ENCODE measurements at regions not wholly inside any gene's neighbourhood (a gene's known extent, or its start where the extent isn't known, plus 50 kb on each side); places are given as distances from the start of the nearest gene placed in this dataset.

GRCh38 chr3:72459588-72459987, 388.7 kb downstream of the SHQ1 start:
- Histone ChIP-seq H3K4me3 (no peak overlapping the region), H3K27me3 (no peaks in the 10 kb centered on the region), H3K36me3 (no peaks in the 10 kb centered on the region), H3K9me3 (no peaks in the 10 kb centered on the region)
- DNase-seq, result no peak

DNA sequence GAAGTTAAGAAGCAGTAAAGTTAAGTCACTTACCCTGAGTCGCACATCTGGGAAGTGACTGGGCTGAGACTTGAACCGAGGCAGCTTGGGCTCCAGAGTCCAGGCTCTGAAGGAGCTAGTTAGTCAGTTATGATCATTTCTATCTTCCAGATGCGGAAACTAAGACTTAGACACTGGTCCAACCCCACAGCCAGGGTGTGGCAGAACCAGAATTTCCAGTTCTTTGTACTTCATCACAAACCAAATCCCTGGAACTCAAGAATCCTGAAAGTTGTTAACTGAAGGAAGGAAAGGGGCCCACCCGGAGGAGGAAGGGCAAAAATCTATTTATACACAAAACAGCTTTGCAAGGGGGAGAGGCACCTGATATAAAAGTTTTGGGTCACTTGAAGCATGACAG, 389.9 kb downstream of the SHQ1 start:
- H3K36me3 ChIP-seq, result no peaks in the 10 kb centered on the region
- H3K27me3 ChIP-seq, result no peaks in the 10 kb centered on the region
- no peak for DNase-seq
- no peak overlapping the region for H3K4me3 ChIP-seq
- no peaks in the 10 kb centered on the region for H3K9me3 ChIP-seq

DNA sequence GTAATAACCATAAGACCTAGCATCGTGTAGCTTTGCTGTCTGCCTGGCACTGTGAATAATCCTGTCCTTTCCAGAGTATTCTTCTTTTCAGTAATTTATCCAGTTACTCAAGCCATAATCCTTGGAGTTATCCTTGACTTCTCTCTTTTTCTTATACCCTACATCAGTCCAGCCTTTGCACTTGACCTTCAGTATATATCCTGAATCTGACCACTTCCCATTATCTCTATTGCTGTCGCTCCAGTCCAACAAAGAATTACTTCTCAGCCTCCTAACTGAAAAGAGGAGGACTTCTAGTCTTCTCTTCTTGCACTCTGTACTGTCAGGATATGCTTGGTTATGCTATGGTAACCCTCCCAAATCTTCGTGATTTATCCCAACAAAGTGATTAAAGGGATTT, 393.8 kb downstream of the SHQ1 start:
- no peaks in the 10 kb centered on the region for H3K9me3 ChIP-seq
- no peak overlapping the region for H3K4me3 ChIP-seq
- H3K36me3 ChIP-seq, result no peaks in the 10 kb centered on the region
- DNase-seq, result no peak
- H3K27me3 ChIP-seq, result no peaks in the 10 kb centered on the region

DNA sequence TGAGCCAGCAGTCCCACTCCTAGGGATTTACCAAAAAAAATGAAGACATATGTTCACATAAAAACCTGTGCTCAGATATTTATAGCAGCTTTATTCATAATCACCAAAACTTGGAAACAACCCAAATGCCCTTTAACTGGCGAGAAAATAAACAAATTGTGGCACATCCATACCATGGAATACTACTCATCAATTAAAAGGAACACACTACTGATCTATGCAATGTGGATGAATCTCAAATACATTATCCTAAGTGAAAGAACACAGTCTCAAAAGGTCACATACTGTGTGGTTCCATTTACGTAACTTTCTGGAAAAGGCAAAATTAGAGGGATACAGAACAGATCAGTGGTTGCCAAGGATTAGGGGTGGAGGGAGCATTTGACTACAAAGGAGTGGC, 394.5 kb downstream of the SHQ1 start:
- Histone ChIP-seq H3K4me3 (no peak overlapping the region), H3K9me3 (no peaks in the 10 kb centered on the region), H3K36me3 (no peaks in the 10 kb centered on the region), H3K27me3 (no peaks in the 10 kb centered on the region)
- no peak for DNase-seq

- no peak overlapping the region for H3K4me3 ChIP-seq
Measured at GRCh38 chr3:72452745-72453144, 395.5 kb downstream of the SHQ1 start.

GRCh38 chr3:72451841-72452240, 396.4 kb downstream of the SHQ1 start:
- no peaks in the 10 kb centered on the region for H3K9me3 ChIP-seq
- H3K4me3 ChIP-seq, result no peak overlapping the region
- H3K36me3 ChIP-seq, result no peaks in the 10 kb centered on the region
- DNase-seq, result no peak
- no peaks in the 10 kb centered on the region for H3K27me3 ChIP-seq

More at GRCh38 chr3:72452745-72453144, 395.5 kb downstream of the SHQ1 start:
- DNase-seq, result no peak
- Histone ChIP-seq H3K36me3 (no peaks in the 10 kb centered on the region), H3K9me3 (no peaks in the 10 kb centered on the region), H3K27me3 (no peaks in the 10 kb centered on the region)

GRCh38 chr3:72449551-72449950, 398.7 kb downstream of the SHQ1 start:
- no peaks in the 10 kb centered on the region for H3K9me3 ChIP-seq
- H3K27me3 ChIP-seq, result no peaks in the 10 kb centered on the region
- DNase-seq, result no peak
- H3K36me3 ChIP-seq, result no peaks in the 10 kb centered on the region; the same call in 1 of the 2 replicates
- H3K4me3 ChIP-seq, result no peak overlapping the region

- DNase-seq, result no peak
- Histone ChIP-seq H3K27me3 (no peaks in the 10 kb centered on the region), H3K9me3 (no peaks in the 10 kb centered on the region), H3K36me3 (peaks cover 4% of the 10 kb centered on the region; the same call in 1 of the 2 replicates), H3K4me3 (no peak overlapping the region)
Measured at GRCh38 chr3:72448858-72449257, 399.4 kb downstream of the SHQ1 start.

- H3K4me3 ChIP-seq, result no peak overlapping the region
- no peaks in the 10 kb centered on the region for H3K27me3 ChIP-seq
- peaks cover 4% of the 10 kb centered on the region for H3K36me3 ChIP-seq
- H3K9me3 ChIP-seq, result no peaks in the 10 kb centered on the region
- DNase-seq, result no peak
Measured at GRCh38 chr3:72448375-72448823, 399.8 kb downstream of the SHQ1 start.

DNA sequence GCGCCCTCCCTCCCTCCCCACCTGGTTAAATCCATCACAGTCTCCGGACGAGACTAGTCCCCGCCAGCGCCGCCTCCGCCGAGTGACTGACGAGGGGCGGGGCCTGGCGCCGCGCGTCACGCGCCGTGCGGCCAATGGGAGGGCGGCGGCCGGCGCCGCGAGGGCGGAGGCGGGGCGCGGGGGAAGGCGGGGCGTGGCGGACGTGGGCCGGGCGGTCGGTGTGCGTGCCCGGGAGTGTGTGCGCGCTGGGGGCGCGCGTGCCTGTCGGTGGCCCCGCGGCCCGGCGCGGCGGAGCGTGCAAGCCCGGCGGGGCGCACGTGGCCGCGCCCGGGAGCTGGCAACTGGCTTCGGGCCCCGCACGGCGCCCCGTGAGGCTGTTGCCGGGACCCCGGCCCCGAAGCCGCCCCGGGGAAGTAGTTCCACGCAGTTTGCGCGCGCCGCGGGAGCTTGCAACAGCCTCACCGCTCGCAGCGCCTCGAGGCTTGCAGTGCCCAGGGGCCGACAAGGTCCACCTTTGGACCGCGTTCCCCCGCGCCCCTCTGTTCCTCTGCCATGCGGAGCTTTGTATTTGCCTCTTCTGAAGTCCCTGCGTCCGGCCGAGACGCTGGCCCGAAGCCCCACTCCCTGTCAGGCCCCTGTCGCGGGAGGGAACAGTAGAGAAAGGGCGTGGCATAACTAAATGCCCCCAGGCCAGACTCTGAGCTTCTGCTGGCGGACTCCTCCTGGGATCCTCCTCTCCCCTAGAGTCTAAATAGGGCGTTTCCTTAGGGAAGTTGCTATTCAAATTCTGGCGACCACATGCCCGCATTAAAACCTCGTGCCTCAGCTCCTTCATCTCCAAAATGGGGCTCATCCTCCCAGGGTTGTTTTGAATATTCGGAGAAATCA, 400.9 kb downstream of the SHQ1 start:
- H3K9me3 ChIP-seq, result no peaks in the 10 kb centered on the region
- peak overlapping the region; percentile 63 for H3K4me3 ChIP-seq
- peaks cover 4% of the 10 kb centered on the region for H3K36me3 ChIP-seq

DNA sequence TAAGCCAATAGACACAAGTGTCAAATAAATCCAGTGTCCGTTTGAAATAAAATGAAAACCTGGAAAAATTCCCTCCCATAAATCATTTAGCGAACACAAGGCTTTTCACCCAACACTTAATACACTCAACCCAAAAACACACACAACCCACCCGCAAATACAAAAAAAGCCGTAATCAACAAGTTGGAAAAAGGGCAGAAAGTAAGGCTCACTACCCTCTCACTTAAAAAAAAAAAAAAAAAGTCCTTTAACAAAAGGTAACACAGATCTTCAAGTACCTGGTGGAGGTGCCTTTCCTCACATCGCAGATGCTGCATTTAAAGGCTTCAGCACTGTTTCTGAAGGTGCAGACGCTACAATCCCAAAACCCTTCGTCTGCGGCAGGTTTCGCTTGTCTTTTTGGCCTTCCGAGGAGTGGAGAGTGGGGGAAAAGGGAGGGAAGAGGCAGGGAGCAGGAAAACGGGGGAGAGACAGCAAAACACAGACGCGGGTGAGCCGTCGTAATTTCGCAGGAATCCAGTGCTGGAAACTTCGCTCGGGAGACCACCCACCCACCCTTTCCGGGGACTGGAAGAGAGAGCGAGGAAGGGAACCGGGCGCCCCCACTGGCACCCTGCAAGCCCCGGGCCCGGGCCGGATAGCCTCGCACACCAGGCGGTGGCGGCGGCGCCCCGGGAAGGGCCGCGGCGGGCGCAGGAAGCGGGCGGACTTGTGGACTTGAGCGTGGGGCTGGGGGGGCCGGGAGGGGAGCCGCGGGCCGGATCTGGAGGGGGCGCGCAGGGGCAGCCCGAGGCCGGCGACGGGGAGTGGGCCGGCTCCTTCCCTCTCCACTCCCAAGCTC, 401.8 kb downstream of the SHQ1 start, which contains the start of gene RYBP:
RYBP (minus strand) TSS at position 404 of the 841 bp plus-strand sequence.
- Histone ChIP-seq H3K9me3 (no peaks in the 10 kb centered on the region), H3K27me3 (no peaks in the 10 kb centered on the region)
- DNase-seq, result no peak

More for the DNA sequence above, 400.9 kb downstream of the SHQ1 start:
- DNase-seq, result peak; percentile 82
- H3K27me3 ChIP-seq, result no peaks in the 10 kb centered on the region

DNA sequence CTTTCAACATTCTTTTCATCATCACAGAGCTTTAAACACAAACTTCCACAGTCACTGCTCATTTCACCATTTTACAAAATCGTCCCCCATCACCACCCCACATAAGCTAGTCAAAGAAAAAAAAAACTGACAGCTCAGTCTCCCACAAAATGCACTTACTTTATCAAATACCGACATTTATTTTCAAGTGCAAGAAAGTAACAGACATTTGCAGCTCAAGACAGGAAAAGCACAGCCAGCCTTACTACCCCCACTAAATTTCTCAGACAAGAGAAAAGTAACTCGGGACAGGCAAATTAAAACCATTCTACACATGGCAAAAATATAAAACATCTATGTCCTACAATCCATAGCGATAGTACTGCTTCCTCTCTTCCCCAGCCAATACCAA, 402.4 kb downstream of the SHQ1 start:
- H3K36me3 ChIP-seq, result peaks cover 4% of the 10 kb centered on the region
- no peaks in the 10 kb centered on the region for H3K9me3 ChIP-seq
- no peak for DNase-seq
- peak overlapping the region; percentile 63 for H3K4me3 ChIP-seq
- H3K27me3 ChIP-seq, result no peaks in the 10 kb centered on the region

More for the DNA sequence above, 401.8 kb downstream of the SHQ1 start, which contains the start of gene RYBP:
- H3K4me3 ChIP-seq, result peak within 1 kb of the TSS; percentile 63
- H3K36me3 ChIP-seq, result peaks cover 4% of the 10 kb centered on the region

DNA sequence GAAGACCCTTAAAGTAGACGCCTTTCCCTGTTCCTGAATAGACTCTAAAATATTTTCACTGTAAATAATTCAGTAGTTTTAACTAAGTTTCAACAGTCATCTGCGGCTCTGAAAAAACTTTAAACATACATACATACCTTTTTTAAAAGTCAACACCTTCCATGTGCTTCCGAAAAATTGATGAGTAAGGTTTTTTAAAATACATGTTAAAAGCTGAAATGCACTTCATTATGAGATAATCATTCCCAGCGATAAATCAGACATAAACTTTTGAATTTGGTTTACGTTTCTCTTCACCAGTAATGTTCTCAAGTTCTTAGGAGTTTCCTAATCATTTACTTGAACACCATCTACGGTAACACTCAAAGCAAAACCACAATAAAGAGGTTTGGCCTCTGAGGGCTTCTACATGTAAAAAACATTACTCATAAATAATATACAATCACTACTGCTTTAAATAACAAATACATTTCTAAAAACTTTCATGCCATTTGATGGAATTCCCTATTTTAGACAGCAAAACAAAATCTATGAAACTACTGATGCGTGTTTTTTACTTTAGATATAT, 403.5 kb downstream of the SHQ1 start:
- Histone ChIP-seq H3K9me3 (no peaks in the 10 kb centered on the region), H3K4me3 (peak overlapping the region; percentile 63)
- no peak for DNase-seq

GRCh38 chr3:72442759-72443158, 405.5 kb downstream of the SHQ1 start:
- no peak for DNase-seq
- Histone ChIP-seq H3K4me3 (no peak overlapping the region), H3K9me3 (no peaks in the 10 kb centered on the region), H3K27me3 (no peaks in the 10 kb centered on the region), H3K36me3 (peaks cover 4% of the 10 kb centered on the region)

More for the DNA sequence above, 403.5 kb downstream of the SHQ1 start:
- Histone ChIP-seq H3K27me3 (no peaks in the 10 kb centered on the region), H3K36me3 (peaks cover 4% of the 10 kb centered on the region)

DNA sequence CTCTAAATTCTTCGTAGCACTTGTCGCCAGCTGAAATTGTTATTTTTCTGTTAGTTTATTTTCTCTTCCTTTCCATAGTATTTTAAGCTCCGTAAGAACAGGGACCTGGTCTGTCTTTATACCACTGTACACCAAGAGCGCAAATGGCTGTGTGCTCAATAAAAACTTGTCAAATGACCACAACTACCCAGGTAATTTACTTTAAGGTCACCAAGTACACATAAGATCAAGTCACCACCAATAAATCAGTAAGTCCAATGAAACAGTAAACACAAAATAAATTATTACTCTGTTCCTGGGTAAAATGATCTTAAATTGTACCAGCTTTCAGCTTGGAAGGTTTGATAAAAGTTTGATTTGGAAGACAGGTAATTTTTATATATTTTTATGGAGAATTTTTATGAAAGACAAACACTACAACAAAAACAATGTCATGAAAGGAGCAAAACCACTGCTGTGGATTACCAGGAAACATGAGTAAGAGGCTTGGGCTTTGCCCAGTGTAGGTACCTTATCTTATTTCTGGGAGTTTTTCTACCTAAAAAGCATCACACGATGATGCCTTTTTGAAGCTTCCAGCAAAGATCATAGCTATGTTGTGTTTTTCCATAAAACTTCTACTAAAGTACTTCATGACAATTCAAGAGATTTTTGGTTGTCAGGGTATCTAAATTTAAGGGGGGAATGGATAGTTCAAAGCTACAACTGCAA, 406.8 kb downstream of the SHQ1 start:
- Histone ChIP-seq H3K27me3 (no peaks in the 10 kb centered on the region), H3K9me3 (no peaks in the 10 kb centered on the region), H3K36me3 (peaks cover 4% of the 10 kb centered on the region), H3K4me3 (no peak overlapping the region)
- no peak for DNase-seq

- Histone ChIP-seq H3K36me3 (peaks cover 4% of the 10 kb centered on the region), H3K9me3 (no peaks in the 10 kb centered on the region), H3K4me3 (no peak overlapping the region), H3K27me3 (no peaks in the 10 kb centered on the region)
- no peak for DNase-seq
Measured at GRCh38 chr3:72440491-72440890, 407.8 kb downstream of the SHQ1 start.
